MCF 10A (cell line): ENCODE measurements at regions not wholly inside any gene's neighbourhood (a gene's known extent, or its start where the extent isn't known, plus 50 kb on each side); places are given as distances from the start of the nearest gene placed in this dataset.

Experiments used
- BruUV-seq: library from RNA; stranded (reverse); fragments of 400-500 nt; replicated peaks from 2 replicates; lab custom pipeline; 2021; lab: Mats Ljungman, UMichigan
- CTCF ChIA-PET: fragments of 300-600 bp; sonication (Branson Sonifier 250); formaldehyde crosslinking; extraction: SDS; loops from one replicate; lab custom pipeline; 2021; ENCODE audit warnings: antibody characterized with exemption, inconsistent platforms; lab: Yijun Ruan, JAX
- POLR2A ChIA-PET: fragments of 300-600, 350-650 bp; sonication (Branson Sonifier 250); formaldehyde crosslinking; extraction: SDS; loops from one replicate; lab custom pipeline; 2020; ENCODE audit warnings: antibody characterized with exemption, inconsistent platforms; lab: Yijun Ruan, JAX
- DNase-seq: peaks from one replicate; pipeline ENCODE4 v3.0.0-alpha.2; 2018; ENCODE audit not compliant: unreplicated experiment
- H3K27ac Mint-ChIP-seq: one replicate; pipeline ENCODE4 v1.8.0; 2022; ENCODE audit warnings: mild to moderate bottlenecking, low read depth, mixed read lengths; ENCODE audit not compliant: unreplicated experiment
- H3K27me3 Mint-ChIP-seq: one replicate; pipeline ENCODE4 v1.8.0; 2022; ENCODE audit warnings: mixed read lengths; ENCODE audit not compliant: insufficient read depth, unreplicated experiment
- H3K36me3 Mint-ChIP-seq: one replicate; pipeline ENCODE4 v1.8.0; 2022; ENCODE audit warnings: mild to moderate bottlenecking, moderate library complexity, mixed read lengths; ENCODE audit not compliant: insufficient read depth, unreplicated experiment
- H3K4me1 Mint-ChIP-seq: one replicate; pipeline ENCODE4 v1.8.0; 2022; ENCODE audit warnings: mixed read lengths; ENCODE audit not compliant: insufficient read depth, unreplicated experiment
- H3K4me3 Mint-ChIP-seq: one replicate; pipeline ENCODE4 v1.8.0; 2022; ENCODE audit warnings: mild to moderate bottlenecking, moderate library complexity, mixed read lengths; ENCODE audit not compliant: unreplicated experiment
- H3K9me3 Mint-ChIP-seq: one replicate; pipeline ENCODE4 v1.8.0; 2022; ENCODE audit warnings: mixed read lengths; ENCODE audit not compliant: unreplicated experiment
- CTCF ChIP-seq: fragments of 200-600 bp; IDR thresholded peaks from one replicate; pipeline ENCODE4 v1.8.0; 2022; ENCODE audit warnings: antibody characterized with exemption, mild to moderate bottlenecking; ENCODE audit not compliant: unreplicated experiment
- intact Hi-C: fragments of 100-400 bp; cut with micrococcal nuclease; formaldehyde crosslinking; loops from 2 replicates; pipeline ENCODE4 v1.14.1; 2022

- BruUV-seq = no TSS peak
- no peak for DNase-seq
- ChIA-PET POLR2A (interaction anchor here (0.5 kb wide), 1 partner anchor 158 kb away, joined by 5 read pairs; no protein-coding TSS in a partner anchor), CTCF (no interaction called here)
- H3K4me3 Mint-ChIP-seq = no peak overlapping the region
- peaks cover 11% of the 10 kb centered on the region for H3K27me3 Mint-ChIP-seq
- peaks cover under 1% of the 10 kb centered on the region for H3K4me1 Mint-ChIP-seq
- intact Hi-C loops = no loop called here
- TF ChIP-seq CTCF = no peak
- peaks cover 15% of the 10 kb centered on the region for H3K9me3 Mint-ChIP-seq
- H3K27ac Mint-ChIP-seq = no peak overlapping the region
- H3K36me3 Mint-ChIP-seq = no peaks in the 10 kb centered on the region
Measured at GRCh38 chr10:111879969-111880368, 303.6 kb downstream of the GPAM start.

GRCh38 chr10:111885046-111885445 is 298.5 kb downstream of the GPAM start:
- BruUV-seq = no TSS peak
- no peak for DNase-seq
- intact Hi-C loops = no loop called here
- POLR2A ChIA-PET = no interaction called here
- Mint-ChIP-seq H3K9me3 (peaks cover 18% of the 10 kb centered on the region), H3K36me3 (no peaks in the 10 kb centered on the region), H3K27ac (no peak overlapping the region), H3K4me3 (no peak overlapping the region), H3K4me1 (no peaks in the 10 kb centered on the region), H3K27me3 (peaks cover 15% of the 10 kb centered on the region)
- CTCF ChIA-PET = interaction anchor here (0.6 kb wide), 1 partner anchor 30 kb away, joined by 3 read pairs; no protein-coding TSS in a partner anchor
- no peak for TF ChIP-seq CTCF

GRCh38 chr10:111885919-111886318 is 297.6 kb downstream of the GPAM start:
- Mint-ChIP-seq H3K27me3 (peaks cover 18% of the 10 kb centered on the region), H3K4me1 (no peaks in the 10 kb centered on the region), H3K4me3 (no peak overlapping the region), H3K27ac (no peak overlapping the region), H3K36me3 (no peaks in the 10 kb centered on the region), H3K9me3 (peaks cover 18% of the 10 kb centered on the region)
- POLR2A ChIA-PET = no interaction called here
- no peak for DNase-seq
- intact Hi-C loops = no loop called here
- TF ChIP-seq CTCF = no peak
- CTCF ChIA-PET = interaction anchor here (0.6 kb wide), 2 partner anchors 41 to 450 kb away, joined by 3 read pairs; no protein-coding TSS in a partner anchor
- BruUV-seq = no TSS peak

- H3K36me3 Mint-ChIP-seq = no peaks in the 10 kb centered on the region
- CTCF ChIA-PET = interaction anchor here (0.6 kb wide), 1 partner anchor 1085 kb away, joined by 4 read pairs; no protein-coding TSS in a partner anchor
- POLR2A ChIA-PET = interaction anchor here (1.0 kb wide), 1 partner anchor 12 kb away, joined by 3 read pairs; no protein-coding TSS in a partner anchor
- H3K9me3 Mint-ChIP-seq = peaks cover 18% of the 10 kb centered on the region
- no peak overlapping the region for H3K4me3 Mint-ChIP-seq
- DNase-seq = no peak
- H3K4me1 Mint-ChIP-seq = no peaks in the 10 kb centered on the region
- no peak overlapping the region for H3K27ac Mint-ChIP-seq
- intact Hi-C loops = no loop called here
- BruUV-seq = no TSS peak
- no peak for TF ChIP-seq CTCF
- H3K27me3 Mint-ChIP-seq = peaks cover 18% of the 10 kb centered on the region
Measured at GRCh38 chr10:111887266-111887665, 296.3 kb downstream of the GPAM start.
